ENCODE measurements at regions not wholly inside any gene's neighbourhood (a gene's known extent, or its start where the extent isn't known, plus 50 kb on each side); places are given as distances from the start of the nearest gene placed in this dataset.

- Histone ChIP-seq H3K36me3 (ENCODE audit: control insufficient read depth, low read length) (no peaks in the 10 kb centered on the region), H3K4me1 (ENCODE audit: control insufficient read depth, low read length) (no peaks in the 10 kb centered on the region), H3K79me2 (ENCODE audit: control insufficient read depth, low read length) (no peaks in the 10 kb centered on the region), H3K4me3 (ENCODE audit: low read length) (no peak overlapping the region), H3F3A (ENCODE audit: control insufficient read depth, insufficient read depth) (no peaks in the 10 kb centered on the region), H4K20me1 (ENCODE audit: control insufficient read depth, insufficient read depth, low read depth, low read length) (no peaks in the 10 kb centered on the region), H3K27me3 (ENCODE audit: control insufficient read depth, low read length) (no peaks in the 10 kb centered on the region), H3K9me2 (replicated peaks; ENCODE audit: control insufficient read depth, low read length) (no peaks in the 10 kb centered on the region), H3K27ac (ENCODE audit: low read depth, low read length) (no peak overlapping the region), H3K9me3 (ENCODE audit: control insufficient read depth, insufficient read depth, low read length) (no peaks in the 10 kb centered on the region), H3K4me2 (ENCODE audit: low read length) (no peak overlapping the region)
- TF ChIP-seq EZH2phosphoT487 (IDR thresholded peaks at IDR 0.05; ENCODE audit: borderline replicate concordance, low read length): no peak
- no peak for TF ChIP-seq CTCF (IDR thresholded peaks at IDR 0.05; ENCODE audit: low read depth, low read length, poor library complexity, severe bottlenecking)
These were observed 404.2 kb downstream of the DNAH5 start for GRCh38 chr5:13540168-13540750.

- TF ChIP-seq EZH2phosphoT487 (IDR thresholded peaks at IDR 0.05; ENCODE audit: borderline replicate concordance, low read length): no peak
- no peak for TF ChIP-seq CTCF (IDR thresholded peaks at IDR 0.05; ENCODE audit: low read depth, low read length, poor library complexity, severe bottlenecking)
- Histone ChIP-seq H3K9me2 (replicated peaks; ENCODE audit: control insufficient read depth, low read length) (no peaks in the 10 kb centered on the region; the same call in 1 of the 2 replicates), H3K4me3 (ENCODE audit: low read length) (no peak overlapping the region), H3K9me3 (ENCODE audit: control insufficient read depth, insufficient read depth, low read length) (no peaks in the 10 kb centered on the region), H3K36me3 (ENCODE audit: control insufficient read depth, low read length) (no peaks in the 10 kb centered on the region), H3K27ac (ENCODE audit: low read depth, low read length) (no peak overlapping the region), H4K20me1 (ENCODE audit: control insufficient read depth, insufficient read depth, low read depth, low read length) (no peaks in the 10 kb centered on the region), H3F3A (ENCODE audit: control insufficient read depth, insufficient read depth) (no peaks in the 10 kb centered on the region), H3K4me1 (ENCODE audit: control insufficient read depth, low read length) (no peaks in the 10 kb centered on the region), H3K4me2 (ENCODE audit: low read length) (no peak overlapping the region), H3K79me2 (ENCODE audit: control insufficient read depth, low read length) (no peaks in the 10 kb centered on the region), H3K27me3 (ENCODE audit: control insufficient read depth, low read length) (no peaks in the 10 kb centered on the region)
These were observed 407.6 kb downstream of the DNAH5 start for GRCh38 chr5:13536933-13537332.

- Histone ChIP-seq H3K4me3 (ENCODE audit: low read length) (no peak overlapping the region), H3K79me2 (ENCODE audit: control insufficient read depth, low read length) (no peaks in the 10 kb centered on the region), H3K4me1 (ENCODE audit: control insufficient read depth, low read length) (no peaks in the 10 kb centered on the region), H3F3A (ENCODE audit: control insufficient read depth, insufficient read depth) (no peaks in the 10 kb centered on the region), H3K9me3 (ENCODE audit: control insufficient read depth, insufficient read depth, low read length) (no peaks in the 10 kb centered on the region), H3K27me3 (ENCODE audit: control insufficient read depth, low read length) (no peaks in the 10 kb centered on the region), H3K36me3 (ENCODE audit: control insufficient read depth, low read length) (no peaks in the 10 kb centered on the region), H4K20me1 (ENCODE audit: control insufficient read depth, insufficient read depth, low read depth, low read length) (no peaks in the 10 kb centered on the region), H3K4me2 (ENCODE audit: low read length) (no peak overlapping the region), H3K9me2 (replicated peaks; ENCODE audit: control insufficient read depth, low read length) (no peaks in the 10 kb centered on the region; the same call in 1 of the 2 replicates), H3K27ac (ENCODE audit: low read depth, low read length) (no peak overlapping the region)
- no peak for TF ChIP-seq EZH2phosphoT487 (IDR thresholded peaks at IDR 0.05; ENCODE audit: borderline replicate concordance, low read length)
- no peak for TF ChIP-seq CTCF (IDR thresholded peaks at IDR 0.05; ENCODE audit: low read depth, low read length, poor library complexity, severe bottlenecking)
These were observed 410.7 kb downstream of the DNAH5 start for GRCh38 chr5:13533833-13534232.

All from DOHH2 (cell line).